Stimulated activated CD4-positive, alpha-beta T cell treated with anti-CD3 and anti-CD28 coated beads, Interleukin-2, amount 100 ng/mL, for 24 hours (primary cell): ENCODE measurements at regions not wholly inside any gene's neighbourhood (a gene's known extent, or its start where the extent isn't known, plus 50 kb on each side); places are given as distances from the start of the nearest gene placed in this dataset.
"Not testable (repeated sequence)": the region's sequence is repeated elsewhere in the genome, so short reads cannot be mapped to it uniquely, and the experiment has no call there.

ENCODE experiments used
- DNase-seq, 2 donors: peaks; one replicate each; pipeline ENCODE4 v3.0.0-alpha.2; 2020

- DNase-seq = no peak
These were observed 225.8 kb upstream of the NEBL start for GRCh38 chr10:21122907-21123306.

GRCh38 chr10:21121822-21122221 is 224.7 kb upstream of the NEBL start:
- DNase-seq = not testable (repeated sequence)

- DNase-seq = no peak
These were observed 217.6 kb upstream of the NEBL start for GRCh38 chr10:21114683-21115082.

- no peak for DNase-seq
These were observed 213.2 kb upstream of the NEBL start for GRCh38 chr10:21110358-21110757.

- DNase-seq = not testable (repeated sequence)
These were observed 209.8 kb upstream of the NEBL start for GRCh38 chr10:21106931-21107330.

- DNase-seq = not testable (repeated sequence)
These were observed 208.2 kb upstream of the NEBL start for GRCh38 chr10:21105331-21105730.

GRCh38 chr10:21100871-21101514 is 203.9 kb upstream of the NEBL start:
- DNase-seq = no peak

- no peak for DNase-seq
These were observed 203.1 kb upstream of the NEBL start for GRCh38 chr10:21100190-21100589.

- no peak for DNase-seq
These were observed 202.4 kb upstream of the NEBL start for GRCh38 chr10:21099291-21100062.

- no peak for DNase-seq
These were observed 200.8 kb upstream of the NEBL start for GRCh38 chr10:21097926-21098355.

- no peak for DNase-seq
These were observed 198.5 kb upstream of the NEBL start for GRCh38 chr10:21095494-21096055.

- DNase-seq = no peak
These were observed 198.0 kb upstream of the NEBL start for GRCh38 chr10:21095073-21095472.

- no peak for DNase-seq
These were observed 195.8 kb upstream of the NEBL start for GRCh38 chr10:21092683-21093524.

- DNase-seq = no peak
These were observed 193.5 kb upstream of the NEBL start for GRCh38 chr10:21090609-21091082.

GRCh38 chr10:21087476-21087875 is 190.4 kb upstream of the NEBL start:
- no peak for DNase-seq

GRCh38 chr10:21084700-21085099 is 187.6 kb upstream of the NEBL start:
- DNase-seq = no peak

GRCh38 chr10:21083861-21084260 is 186.8 kb upstream of the NEBL start:
- no peak for DNase-seq

GRCh38 chr10:21082206-21082605 is 185.1 kb upstream of the NEBL start:
- no peak for DNase-seq

GRCh38 chr10:21080261-21080660 is 183.2 kb upstream of the NEBL start:
- no peak for DNase-seq

- no peak for DNase-seq
These were observed 182.2 kb upstream of the NEBL start for GRCh38 chr10:21079330-21079658.

- peak; percentile 23 to 46 for DNase-seq
These were observed 181.6 kb upstream of the NEBL start for GRCh38 chr10:21078410-21079329.

- no peak for DNase-seq
These were observed 180.6 kb upstream of the NEBL start for GRCh38 chr10:21077681-21078080.
